Fibroblast of the conjunctiva (primary cell): ENCODE measurements at regions not wholly inside any gene's neighbourhood (a gene's known extent, or its start where the extent isn't known, plus 50 kb on each side); places are given as distances from the start of the nearest gene placed in this dataset.

Source experiments
- DNase-seq: peaks from one replicate; pipeline ENCODE4 v3.0.0-alpha.2; 2010; ENCODE audit warnings: low read depth

DNA sequence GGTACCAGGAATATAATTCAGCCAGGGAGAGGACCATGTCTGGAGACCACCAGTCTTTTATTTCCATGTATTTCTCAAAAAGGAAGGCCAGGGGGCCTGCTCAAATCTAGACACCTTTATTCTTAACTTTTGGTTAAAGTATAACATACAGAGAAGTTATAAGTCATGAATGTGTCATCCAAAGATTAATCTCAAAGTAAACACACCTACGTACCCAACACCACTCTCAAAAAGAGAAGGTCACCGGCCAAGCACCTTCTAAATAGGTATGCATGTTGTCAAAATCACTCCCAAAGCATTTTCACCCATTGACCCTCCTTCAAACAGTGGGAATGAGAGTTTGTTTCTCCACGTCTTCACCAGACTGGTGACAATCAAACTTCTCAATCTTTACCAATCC lies 60.0 kb upstream of the FZD10 start:
- DNase-seq = no peak

DNA sequence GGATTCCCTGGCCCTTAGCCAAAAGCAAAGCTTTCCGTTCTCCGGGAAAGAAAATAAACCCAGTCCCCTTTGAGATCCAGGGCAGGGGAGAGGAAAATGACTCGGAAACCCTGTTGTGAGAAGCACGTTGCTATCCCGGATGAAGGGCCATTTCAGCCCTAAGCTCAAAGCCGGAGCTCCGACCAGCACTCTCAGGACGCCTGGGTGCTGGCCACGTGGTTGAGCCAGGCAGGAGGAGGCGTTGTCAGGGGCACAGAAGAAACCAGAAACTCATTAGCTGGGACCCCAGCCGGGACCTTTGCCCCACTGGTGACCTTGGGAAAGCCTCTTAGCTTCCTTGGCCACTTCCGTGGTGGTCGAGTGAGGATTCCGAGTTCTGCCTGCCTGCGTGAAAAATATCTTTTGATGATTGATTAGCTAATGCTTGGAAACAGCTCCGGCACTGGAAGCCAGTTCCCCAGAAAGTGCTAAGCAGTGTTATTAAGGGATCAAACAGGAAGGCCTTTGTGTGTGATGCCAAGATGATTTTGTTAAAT lies 57.6 kb upstream of the FZD10 start:
- no peak for DNase-seq

DNA sequence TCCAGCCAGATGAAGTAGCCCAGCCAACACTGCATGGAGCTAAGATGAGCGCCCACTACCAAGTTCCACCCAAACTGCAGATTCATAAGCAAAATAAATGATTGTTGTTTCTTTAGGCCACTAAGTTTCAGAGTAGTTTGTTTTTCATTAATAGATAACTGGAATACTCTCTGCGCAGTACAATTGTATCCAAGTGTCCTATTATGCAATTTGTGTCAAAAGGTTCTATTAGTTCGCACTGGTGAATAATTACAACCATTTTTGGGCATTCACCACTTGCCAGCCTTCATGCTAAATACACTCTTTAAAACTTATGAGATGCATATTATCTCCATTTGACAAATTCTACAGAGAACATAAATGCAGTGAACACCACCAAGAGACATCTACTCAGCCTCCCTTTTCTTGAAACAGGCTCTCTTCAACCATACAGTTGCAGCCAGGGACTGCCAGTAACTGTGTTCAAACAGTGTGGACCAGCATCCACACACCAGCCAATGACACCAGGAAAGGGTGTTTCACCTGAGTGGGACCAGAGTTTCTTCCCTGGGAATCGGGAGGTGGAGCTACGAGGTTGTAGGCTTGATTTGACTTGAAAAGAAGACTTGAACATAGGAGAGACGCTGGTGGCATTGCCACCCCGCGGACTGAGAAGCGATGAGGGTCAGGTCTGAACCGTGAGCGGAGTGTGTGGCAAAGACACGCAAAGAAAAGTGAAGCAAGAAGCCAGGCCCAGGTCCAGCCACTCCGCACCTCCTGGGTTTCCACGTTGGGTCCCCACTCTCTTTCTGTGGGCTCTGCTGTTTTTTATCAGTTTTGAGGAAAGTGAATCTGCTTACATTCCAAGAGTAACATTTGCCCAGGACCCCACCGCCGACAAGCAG lies 53.0 kb upstream of the FZD10 start:
- no peak for DNase-seq

DNA sequence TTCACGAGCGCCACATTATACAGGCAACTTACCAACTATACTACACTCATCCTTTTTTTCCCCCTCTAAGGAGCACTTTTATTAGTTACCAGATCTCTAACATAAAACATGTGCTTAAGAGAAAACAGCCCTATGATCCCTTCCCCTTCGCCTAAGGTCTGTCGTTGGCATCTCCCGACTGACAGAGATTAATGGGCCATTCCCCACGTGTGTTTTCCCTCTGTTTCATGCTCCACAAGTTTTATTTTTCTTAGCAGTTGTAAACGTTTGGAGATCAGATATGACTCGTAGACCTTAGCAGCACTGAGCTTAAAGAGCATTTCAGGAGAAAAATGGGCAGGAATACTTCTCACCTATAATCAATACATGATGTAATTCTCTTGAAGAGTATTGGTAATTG lies 51.4 kb upstream of the FZD10 start:
- no peak for DNase-seq

DNA sequence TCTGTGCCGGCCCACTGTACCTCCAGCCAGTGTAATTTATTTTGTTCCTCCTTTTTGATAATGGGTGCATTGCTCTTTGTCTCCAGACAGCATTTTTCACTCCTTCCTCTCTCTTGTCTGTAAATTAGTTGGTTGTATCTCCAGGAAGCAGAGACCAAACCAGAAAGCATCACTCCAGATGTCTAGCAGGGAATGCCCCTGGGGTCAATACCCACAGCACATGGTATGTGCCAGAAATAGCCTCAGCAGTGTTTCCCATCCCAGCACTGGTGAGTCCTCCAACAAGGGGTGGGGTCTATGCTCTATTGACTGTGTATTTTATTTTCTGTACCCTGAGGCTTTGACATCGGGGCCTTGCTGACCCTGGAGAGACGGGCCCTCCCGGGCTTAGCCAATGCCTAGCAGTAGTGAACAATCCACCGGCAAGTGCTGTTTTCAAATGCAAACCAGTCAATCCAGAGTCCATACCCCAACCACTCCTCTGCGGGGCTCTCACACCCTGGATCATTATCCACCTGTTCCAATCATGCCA lies 50.2 kb upstream of the FZD10 start:
- DNase-seq = no peak
